RPMI8226 (cell line): ENCODE measurements at regions not wholly inside any gene's neighbourhood (a gene's known extent, or its start where the extent isn't known, plus 50 kb on each side); places are given as distances from the start of the nearest gene placed in this dataset.

Experiments used
- DNase-seq: peaks from one replicate; pipeline ENCODE4 v3.0.0-alpha.2; 2015

DNA sequence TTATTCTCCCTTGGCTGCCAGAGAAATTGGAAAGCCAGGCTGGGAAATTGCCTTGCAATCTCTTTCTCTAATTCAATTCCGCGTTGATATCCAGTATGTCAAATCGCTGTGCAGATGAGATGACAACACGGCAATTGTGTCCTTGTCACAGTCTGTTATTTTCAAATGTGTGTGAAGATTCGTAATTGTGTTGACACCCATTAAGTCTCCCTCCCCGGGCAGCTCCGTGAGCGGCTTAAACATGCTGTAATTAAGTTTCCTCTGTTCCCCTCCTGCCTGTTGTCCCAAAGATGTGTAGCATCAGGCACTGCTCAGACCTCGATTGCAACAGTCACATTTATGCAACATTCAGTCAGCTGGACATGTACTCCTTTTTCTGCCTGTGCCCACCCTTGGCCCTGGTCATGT lies 209.5 kb downstream of the LPIN1 start:
- no peak for DNase-seq

DNA sequence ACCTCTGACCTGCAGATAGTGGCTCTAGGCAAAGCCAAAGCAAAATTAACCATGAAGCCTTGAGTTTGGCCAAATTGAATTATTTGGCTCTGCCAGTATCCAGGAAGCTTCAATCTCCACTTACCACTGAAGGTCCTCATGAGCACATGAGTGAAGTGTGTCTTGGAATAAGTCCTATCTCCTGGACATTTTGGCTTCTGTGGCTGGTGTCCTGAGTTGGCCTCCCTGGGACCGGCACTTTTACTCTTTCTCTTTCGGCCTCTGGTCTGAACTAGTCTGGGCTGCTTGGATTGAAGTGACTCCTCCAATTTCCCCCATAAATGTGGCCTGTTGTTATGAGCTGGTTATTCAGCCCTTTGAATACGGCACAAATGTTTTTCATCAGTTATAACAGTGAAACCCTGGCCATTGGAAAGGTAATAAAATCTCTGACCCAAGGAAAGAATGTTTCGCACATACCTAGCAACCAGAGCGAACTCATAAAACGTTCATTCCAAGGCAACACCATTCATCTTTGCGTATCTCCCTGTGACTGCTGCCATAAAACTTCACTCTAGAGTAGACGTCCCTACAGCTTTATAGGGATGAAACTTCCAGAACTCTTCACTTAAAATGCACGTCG lies 216.4 kb downstream of the LPIN1 start:
- no peak for DNase-seq

DNA sequence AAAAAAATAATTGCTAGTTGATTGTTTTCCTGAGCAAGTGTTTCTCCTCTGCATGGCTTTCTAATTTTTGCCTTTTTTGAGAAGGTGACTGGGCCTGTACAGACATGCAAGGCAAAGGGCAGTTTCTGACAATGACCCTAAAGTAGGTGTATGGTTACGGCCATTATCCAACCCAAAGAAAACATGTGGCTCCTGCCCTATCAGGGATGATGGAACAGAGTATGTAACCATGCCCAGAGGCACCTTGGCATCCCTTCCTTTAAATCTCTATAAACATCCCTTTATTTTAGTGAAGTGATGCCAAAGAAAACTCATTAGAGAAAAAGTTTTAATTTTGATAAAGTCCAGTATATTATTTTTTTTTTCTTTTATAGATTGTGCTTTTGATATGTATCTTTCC lies 217.5 kb downstream of the LPIN1 start:
- DNase-seq, result no peak

DNA sequence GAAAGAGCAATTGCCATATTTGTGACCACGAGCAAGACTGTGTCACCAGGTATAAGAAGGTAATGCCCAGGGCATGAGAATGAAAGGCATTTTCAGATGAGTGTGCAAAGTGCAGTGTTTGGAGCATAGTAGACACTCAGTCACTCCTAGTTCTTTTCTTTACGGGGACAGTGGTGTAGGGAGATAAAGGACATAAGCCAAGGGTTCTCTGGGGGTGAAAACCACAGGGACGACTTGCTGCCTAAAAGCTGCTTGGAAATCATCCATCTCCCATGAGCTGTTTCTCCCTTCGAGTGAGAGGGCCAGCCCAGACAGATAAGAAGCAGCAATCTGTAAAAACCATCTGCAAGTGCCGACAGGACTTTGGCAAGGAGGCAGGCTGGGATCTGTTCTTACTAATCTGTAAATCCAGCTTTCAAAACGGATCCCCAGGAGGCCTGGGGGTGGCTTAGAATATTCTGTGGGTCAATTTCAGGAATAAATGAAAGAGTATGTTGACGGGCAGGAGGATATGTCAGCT lies 221.6 kb downstream of the LPIN1 start:
- DNase-seq, result no peak

DNA sequence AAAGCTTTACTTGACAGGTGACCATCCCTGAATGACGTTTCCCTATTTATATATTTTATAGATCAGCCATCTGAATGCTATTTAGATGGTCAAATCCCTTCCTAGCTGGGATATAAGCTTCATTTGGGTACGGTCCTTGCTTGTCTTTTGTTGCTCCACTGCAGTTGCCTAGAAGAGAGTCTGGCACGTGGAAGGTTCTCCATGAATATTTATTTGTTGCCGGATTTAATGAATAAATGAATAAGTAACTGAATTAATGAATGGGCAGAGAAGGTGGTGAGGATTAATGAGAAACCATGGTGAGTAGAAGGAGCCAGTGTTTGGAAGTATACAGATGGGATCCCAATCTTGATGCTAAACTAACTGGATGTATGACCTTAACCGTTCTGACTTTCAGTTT lies 222.1 kb downstream of the LPIN1 start:
- no peak for DNase-seq

DNA sequence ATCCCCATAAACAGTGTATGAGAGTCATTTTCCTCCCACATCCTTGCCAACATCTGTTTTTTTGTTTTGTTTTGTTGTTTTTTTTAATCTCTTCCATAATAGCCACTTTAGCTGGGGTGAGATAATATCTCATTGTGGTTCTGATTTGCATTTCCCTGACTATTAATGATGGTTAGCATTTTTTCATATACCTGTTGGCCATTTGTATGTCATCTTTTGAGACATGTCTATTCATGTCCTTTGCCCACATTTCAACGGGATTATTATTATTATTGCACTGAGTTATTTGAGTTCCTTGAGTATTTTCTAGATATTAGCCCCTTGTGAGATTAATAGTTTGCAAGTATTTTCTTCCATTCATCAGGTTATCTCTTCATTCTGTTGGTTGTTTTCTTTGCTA lies 223.3 kb downstream of the LPIN1 start:
- no peak for DNase-seq

DNA sequence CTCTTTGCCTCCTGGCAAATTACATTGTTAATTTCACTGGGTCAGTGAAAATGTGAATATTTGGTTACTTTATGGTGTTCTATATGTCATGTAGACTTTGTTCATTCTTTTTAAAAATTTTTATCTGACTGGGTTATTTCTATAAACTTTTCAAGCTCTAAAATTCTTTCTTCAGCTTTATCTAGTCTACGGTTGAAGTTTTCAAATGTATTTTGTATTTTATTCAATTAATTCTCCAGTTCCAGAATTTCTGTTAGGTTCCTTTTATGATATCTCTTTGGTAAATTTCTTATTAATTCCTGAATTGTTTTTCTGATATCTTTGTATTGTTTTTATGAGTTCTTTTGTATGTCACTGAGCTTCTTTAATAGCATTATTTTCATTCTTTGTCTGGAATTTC lies 228.1 kb downstream of the LPIN1 start:
- no peak for DNase-seq

DNA sequence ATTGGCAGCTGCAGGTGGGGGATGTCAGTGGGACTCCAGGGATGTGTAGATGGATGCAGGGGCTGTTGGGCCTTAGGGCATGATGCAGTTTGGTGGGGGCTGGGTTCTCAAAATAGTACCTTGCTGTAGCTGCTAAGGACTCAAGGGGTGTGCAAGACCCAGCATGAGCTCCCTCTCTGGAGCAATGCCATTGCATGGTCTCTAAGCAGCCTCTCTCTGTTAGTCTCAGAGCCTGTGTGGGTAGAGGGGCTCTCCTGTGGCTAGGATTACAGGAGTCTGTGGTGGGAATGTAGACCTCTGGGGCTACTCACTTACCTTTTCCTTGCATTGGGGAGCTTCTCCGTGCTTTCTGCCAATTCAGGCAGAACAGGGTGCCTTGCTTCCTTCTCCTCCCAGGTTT lies 228.9 kb downstream of the LPIN1 start:
- no peak for DNase-seq

DNA sequence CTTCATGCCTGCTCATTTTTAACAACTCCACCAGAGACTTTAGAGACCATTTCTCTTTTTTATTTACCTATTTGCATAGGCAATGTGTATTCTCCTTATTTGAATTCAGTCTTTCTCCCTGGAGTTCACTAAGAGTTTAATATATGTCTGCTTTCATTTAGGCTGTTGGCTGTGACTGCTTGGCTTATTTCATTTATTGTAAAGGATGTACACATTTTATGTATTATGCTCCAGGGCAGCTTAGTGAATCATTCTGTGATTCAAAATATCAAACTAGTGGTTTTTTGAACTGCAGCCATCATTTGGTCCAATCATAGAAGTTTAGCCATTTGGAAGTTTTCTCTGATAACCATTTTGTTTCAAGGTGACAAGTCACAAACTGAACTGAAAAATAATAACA lies 229.6 kb downstream of the LPIN1 start:
- DNase-seq, result no peak

DNA sequence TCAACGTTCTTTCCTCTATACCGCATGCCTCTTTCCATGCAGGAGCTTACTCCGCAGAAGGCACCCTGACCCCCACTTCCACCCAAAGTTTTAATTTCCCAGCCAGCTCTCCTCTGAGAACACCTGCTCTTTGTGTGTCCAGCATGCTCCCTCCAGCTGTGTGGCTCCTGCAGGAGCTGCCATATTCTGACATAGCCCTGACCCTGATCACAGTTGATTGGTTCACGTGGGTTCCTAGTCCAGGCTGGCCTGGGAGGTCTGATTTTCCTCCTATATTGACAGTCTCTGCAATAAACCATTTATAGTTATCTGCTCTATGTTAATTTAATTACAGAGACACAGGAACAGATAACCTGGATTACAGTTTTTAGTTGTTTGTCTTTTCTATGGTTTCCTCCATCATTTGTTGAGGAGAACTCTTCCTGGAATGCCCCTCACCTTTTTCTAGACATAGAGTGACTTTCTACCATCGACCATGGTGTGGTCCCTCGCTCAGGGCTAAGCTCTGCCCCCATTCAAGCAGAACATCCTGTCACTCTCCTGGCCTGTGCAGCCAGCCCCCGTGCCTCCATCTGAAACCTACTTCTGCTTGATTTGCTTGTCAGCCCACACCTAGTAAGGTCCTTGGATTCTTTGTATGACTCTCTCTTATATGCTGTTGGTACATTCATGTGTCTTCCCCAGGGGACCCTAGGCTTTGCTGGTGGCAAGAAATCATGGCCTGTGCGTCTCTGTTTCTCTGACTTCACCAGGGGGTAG lies 231.5 kb downstream of the LPIN1 start:
- no peak for DNase-seq

DNA sequence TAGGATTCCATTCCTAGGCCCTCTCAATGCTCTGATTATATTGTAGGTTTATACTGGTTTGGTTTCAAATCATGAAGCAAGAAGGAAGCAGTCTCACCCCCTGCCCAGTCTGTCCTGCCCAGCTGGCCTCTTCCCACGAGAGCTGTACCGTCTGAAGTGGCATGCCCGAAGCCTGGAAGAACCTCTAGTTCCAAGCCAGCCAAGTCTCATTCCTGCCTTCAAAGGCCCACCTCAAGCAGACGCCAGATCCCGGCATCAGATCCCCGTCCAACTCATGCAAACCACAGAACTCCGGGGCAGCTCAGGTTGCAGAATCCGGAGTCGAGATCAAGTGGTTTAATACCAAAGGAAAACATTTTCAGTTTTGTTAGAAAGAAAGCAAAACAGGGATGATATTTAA lies 234.4 kb downstream of the LPIN1 start:
- no peak for DNase-seq

DNA sequence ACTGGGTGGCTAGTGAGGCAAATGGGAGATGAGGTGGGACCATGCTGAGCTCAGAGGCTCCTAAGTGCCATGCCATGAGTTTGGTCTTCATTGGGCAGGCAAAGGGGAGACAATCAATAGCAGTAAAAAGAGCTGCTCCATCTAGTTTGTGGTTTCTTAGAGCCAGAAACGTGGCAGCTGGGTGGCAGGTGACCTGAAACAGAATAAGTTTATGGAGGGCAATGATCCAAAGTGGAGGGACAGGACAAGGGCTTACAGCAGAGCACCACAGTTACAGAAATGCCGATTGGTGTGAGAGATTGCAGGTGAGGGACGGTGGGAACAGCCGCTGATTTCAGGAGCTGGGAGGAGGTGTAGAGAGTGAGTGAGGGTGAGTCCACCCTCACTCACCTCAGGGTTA lies 237.0 kb downstream of the LPIN1 start:
- DNase-seq, result no peak

DNA sequence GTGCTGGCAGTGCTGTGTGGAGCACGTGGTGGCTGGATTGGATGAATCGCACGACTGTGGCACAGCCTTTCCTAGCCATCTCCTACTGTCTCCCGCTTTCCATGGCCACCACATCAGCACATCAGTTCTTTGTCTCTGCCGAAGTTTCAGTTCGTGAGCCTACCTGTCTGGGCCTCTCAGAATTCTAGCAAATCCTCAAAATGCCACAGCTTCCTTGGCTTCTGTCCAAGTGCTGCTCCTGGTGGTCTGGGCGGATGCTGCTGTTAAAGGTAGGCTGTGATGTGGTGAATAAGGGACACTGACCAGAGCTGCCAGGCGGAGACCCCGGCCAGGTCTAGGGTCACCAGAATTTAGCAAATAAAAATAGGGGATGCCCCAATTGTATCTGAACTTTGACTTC lies 237.4 kb downstream of the LPIN1 start:
- no peak for DNase-seq

DNA sequence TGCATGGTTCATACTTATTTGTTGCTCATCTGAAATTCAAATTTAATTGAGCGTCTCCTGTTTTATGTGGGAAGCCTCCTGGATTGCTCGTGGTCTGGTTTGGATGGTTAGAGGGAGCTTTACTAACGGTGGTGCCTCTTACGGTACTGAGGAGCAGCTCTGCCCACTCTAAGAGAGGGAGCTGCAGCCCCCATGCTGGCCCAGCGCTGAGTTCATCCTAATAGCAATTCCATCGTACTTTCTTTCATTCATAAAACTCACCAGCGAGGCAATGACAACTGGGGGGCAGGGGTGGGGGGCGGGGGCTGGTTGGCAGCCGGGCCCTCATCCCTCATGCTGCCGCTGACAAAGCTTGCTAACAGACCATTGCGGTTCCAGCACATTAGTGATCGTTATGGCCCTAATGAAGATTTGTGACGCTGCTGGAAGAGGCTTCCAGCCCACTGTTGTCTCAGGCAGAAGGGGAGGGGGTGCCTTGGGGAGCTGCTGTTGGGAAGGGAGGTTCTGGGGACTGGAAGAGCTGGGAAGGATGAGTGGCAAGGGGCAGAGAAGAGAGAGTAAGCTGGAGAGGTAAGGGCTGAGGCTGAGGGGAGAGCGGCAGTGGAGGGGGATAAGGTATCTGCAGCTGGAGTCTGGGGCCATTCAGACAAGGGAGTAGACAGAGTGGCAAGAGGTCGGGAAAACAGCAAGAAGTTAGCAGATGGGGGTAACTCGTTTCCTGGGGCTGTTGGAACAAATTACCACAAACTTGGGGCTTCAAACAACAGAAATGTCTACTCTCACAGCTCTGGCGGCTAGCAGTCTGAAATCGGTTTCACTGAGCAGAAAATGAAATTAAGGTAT lies 238.1 kb downstream of the LPIN1 start:
- DNase-seq, result no peak

DNA sequence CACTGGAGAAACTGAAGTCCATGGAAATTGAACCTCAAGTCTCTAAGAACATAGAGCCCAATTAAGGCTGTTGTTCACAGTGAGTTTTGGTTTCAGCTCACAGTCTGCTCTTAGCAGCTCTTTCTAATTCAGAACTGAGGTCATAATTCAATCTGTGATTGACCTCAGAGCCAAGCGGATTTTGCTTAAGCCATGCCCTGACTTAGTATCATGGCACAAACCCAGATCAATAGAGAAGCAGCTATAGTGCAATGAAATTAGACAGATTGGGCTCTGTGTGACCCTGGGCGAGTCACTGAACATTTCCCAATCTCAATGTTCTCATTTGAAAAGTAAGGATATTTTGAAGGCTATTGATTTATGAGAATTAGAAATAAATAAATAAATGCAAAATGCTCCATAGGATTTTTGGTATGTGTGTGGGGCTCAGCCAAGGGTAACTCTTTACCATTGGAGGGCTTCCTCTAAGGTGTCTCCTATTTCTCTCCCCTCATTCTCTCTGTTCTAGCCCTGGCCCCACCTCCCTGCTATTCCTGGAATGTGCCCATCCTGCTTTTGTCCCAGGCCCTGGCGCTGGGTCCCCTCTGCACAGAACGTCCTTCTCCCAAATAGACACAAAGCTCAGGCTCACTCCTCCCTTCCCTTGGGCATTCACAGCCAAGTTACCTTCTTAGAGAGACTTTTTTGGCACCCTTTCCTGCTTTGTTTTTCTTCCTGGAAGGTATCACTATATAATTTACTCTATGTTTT lies 239.6 kb downstream of the LPIN1 start:
- DNase-seq, result no peak

DNA sequence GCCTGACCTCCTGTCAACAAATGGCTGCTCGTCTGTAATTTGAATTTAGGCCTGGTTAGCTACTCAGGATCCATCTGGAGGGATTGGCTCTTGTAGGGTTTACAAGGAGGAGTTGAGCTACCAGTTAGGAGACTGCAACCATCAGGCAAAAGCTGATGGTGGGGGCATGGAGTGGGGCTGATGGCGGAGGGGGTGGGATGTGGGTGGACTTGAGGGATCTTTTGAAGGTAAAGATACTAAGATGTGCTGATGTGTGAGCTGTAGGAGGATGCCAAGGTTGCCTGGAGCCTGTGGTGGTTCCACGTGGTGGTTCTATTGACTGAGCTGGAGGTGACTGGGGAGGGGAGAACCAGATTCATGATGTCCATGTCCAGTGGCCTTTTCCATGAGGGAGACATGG lies 240.7 kb downstream of the LPIN1 start:
- DNase-seq, result no peak

DNA sequence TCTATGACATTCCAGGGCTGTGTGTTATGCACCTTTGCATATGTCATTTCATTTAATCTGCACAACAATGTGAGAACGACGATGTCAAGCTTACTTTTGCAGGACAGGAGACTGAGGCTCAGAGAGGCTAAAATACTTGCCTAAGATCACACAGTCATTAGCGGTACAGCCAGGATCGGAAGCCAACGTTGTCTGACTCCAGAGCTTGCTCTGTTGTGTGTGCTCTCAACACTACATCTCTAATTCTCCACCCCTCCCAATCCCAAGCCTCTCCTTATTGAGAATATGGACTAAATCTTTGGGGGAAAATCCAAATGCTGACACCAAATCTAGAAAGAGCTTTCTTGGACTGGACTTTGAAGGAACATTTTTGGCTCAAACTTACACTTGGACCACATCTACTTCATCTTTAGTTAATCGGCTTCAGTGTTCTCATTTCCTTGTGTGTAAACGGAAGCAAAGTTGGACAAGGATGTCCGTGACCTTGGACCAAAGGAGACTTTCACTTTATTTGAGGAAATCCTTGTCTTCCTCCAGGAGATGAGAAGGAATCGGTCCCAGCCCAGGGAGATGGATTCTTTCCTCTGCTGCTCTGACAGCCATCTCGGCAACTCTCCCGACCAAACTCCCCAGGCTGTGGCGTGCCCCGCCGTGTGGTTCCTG lies 242.4 kb downstream of the LPIN1 start:
- DNase-seq, result no peak

DNA sequence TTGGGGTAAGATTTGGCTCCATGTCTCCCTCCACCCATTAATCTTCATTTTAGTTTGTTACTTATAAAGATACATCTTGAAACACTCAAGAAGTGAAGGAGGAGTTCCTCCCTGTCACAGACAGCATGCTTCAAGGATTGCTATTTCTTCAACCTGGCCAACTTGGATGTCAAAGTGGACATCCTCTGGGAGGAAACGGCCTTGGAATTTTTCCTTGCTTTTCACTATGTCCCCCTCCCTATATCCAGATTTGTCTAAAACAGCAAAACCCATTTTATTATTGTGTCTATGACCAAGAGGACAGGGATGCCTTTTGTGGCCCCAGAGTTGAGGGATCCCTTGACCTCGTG lies 242.9 kb downstream of the LPIN1 start:
- no peak for DNase-seq

DNA sequence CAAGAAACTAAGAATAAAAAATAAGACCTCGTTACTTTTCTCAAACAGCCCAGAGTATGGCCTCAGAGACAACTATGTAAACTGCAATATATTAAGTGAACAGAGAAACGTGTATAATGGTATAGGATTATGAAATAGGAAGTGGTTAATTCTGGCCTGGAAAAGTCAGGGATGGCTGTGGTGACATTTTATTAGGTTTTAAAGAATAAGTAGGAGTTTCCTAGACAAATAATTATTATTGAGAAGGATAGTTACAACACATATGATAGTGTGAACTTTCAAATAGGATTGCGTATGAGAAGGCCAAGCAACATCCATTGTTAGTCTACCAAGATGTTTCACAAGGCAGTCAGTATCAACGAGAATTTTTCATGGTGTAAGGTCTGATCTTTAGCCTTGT lies 244.1 kb downstream of the LPIN1 start:
- DNase-seq, result no peak

DNA sequence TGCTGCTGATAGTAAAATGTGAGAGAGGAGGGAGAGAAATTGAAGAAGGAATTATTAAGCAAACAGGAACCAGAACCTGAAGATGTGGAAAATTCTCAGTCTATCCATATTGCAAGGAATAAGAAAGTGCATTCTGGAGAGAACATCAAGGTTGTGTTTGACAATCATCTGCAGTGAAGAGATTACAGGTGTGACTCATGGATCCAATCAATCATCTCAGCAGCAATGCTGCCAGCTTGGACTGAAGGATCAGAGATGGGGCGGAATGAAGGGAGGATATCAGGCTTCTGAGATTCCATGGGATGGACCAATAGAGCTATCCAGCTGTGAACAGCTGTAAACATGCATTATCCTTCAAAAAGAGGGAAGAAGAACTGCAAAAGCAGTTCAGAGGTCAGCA lies 247.3 kb downstream of the LPIN1 start:
- no peak for DNase-seq

DNA sequence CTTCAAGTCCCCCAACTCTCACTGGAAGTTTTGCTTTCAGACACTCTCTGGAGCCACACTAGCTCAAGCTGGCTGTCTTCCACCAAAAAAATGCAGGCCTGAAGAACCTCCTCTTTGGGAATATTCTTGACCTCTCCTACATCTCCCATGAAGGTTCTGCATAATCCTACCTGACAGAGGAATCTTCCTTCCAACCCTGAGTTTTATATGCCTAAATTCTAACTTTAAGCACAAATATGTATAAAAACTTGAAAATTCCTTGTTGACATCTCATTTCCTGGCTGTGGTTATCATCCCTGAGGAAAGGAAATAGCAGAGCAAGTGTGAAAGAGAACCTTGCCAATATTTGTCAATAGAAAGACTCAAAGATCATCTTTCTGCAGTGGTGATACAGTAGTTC lies 249.0 kb downstream of the LPIN1 start:
- no peak for DNase-seq

DNA sequence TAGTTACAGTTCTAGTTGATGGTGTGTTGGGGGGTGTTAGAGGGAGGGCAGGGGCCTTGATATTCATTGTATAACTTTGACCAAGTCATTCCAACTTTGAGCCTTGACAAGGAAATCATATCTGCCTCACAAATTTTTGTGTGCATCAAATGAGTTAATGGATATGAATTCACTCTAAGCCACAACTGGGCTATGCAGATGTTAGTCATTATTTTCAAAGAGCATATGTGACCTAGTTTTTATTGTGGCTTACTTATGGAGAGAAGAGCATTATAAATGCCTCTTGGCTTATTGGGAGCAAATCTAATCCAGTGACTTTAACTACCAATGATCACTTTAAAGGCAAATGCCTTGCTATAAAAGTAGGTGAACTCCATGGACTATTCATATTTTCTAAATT lies 250.2 kb downstream of the LPIN1 start:
- DNase-seq, result no peak

DNA sequence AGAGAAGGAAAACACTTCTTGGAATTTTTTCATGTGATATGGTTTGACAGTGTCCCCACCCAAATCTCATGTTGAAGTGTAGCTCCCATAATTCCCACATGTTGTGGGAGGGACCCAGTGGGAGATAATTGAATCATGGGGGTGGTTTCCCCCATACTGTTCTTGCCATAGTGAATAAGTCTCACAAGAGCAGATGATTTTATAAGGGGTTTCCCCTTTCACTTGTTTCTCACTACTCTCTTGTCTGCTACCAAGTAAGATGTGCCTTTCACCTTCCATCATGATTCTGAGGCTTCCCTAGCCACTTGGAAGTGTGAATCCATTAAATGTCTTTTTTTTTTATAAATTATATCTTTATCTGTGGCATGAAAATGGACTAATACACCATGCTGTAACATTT lies 250.7 kb downstream of the LPIN1 start:
- no peak for DNase-seq
